Cardiac muscle cell (in vitro differentiated cells and primary cell): ENCODE measurements at regions not wholly inside any gene's neighbourhood (a gene's known extent, or its start where the extent isn't known, plus 50 kb on each side); places are given as distances from the start of the nearest gene placed in this dataset.
A peak's percentile ranks its signal among the peaks of the same experiment; 100 is the strongest.
"Not testable (repeated sequence)": the region's sequence is repeated elsewhere in the genome, so short reads cannot be mapped to it uniquely, and the experiment has no call there.

ENCODE experiments used
- DNase-seq, 2 donors: peaks; one replicate each; pipeline versions ENCODE4 v3.0.0 to v3.0.0-alpha.2; 2010 to 2017; ENCODE audit warnings: low read depth in 1 of 2, low spot score in 1 of 2
- H3K27ac ChIP-seq: fragments of 200-600 bp; sonication (generic); 2 replicates; pipeline ENCODE4 v1.5.1; 2016
- H3K27me3 ChIP-seq: fragments of 200-600 bp; sonication (generic); 2 replicates; pipeline ENCODE4 v1.6.0; 2016; ENCODE audit warnings: control low read depth
- H3K36me3 ChIP-seq: fragments of 200-600 bp; sonication (generic); 2 replicates; pipeline ENCODE4 v1.5.1; 2016; ENCODE audit warnings: control low read depth
- H3K4me1 ChIP-seq: fragments of 200-600 bp; sonication (generic); 2 replicates; pipeline ENCODE4 v1.8.1; 2017; ENCODE audit warnings: low read depth, mild to moderate bottlenecking, mixed run types
- H3K4me3 ChIP-seq: fragments of 200-600 bp; sonication (generic); 2 replicates; pipeline ENCODE4 v1.5.1; 2016; ENCODE audit warnings: mild to moderate bottlenecking
- H3K9me3 ChIP-seq: fragments of 200-600 bp; sonication (generic); 2 replicates; pipeline ENCODE4 v1.5.1; 2017; ENCODE audit warnings: low read depth, mild to moderate bottlenecking, control low read depth
- CTCF ChIP-seq: IDR thresholded peaks from 2 replicates; pipeline ENCODE4 v1.5.1; 2012; ENCODE audit warnings: low read depth, mild to moderate bottlenecking, low read length

GRCh38 chr15:34512628-34513027 lies 70.8 kb downstream of the GOLGA8B start:
- no peak overlapping the region for H3K4me3 ChIP-seq
- no peaks in the 10 kb centered on the region for H3K9me3 ChIP-seq
- H3K27ac ChIP-seq = no peak overlapping the region
- peaks cover 11% of the 10 kb centered on the region for H3K4me1 ChIP-seq
- no peak for TF ChIP-seq CTCF
- no peak for DNase-seq
- peaks cover 54% of the 10 kb centered on the region for H3K27me3 ChIP-seq
- no peaks in the 10 kb centered on the region for H3K36me3 ChIP-seq

- Histone ChIP-seq H3K27me3 (peaks cover 97% of the 10 kb centered on the region), H3K4me3 (no peak overlapping the region), H3K36me3 (no peaks in the 10 kb centered on the region), H3K4me1 (no peaks in the 10 kb centered on the region), H3K9me3 (no peaks in the 10 kb centered on the region), H3K27ac (no peak overlapping the region)
- DNase-seq = peak in 1 of 2 donors; percentile 54
- TF ChIP-seq CTCF = no peak
Observed at GRCh38 chr15:34501131-34501530, 63.5 kb upstream of the GOLGA8A start.

GRCh38 chr15:34496207-34496995 lies 58.8 kb upstream of the GOLGA8A start:
- no peaks in the 10 kb centered on the region for H3K4me1 ChIP-seq
- TF ChIP-seq CTCF = no peak
- no peak overlapping the region for H3K4me3 ChIP-seq
- no peaks in the 10 kb centered on the region for H3K9me3 ChIP-seq
- H3K27me3 ChIP-seq = peaks cover 100% of the 10 kb centered on the region
- H3K36me3 ChIP-seq = no peaks in the 10 kb centered on the region
- DNase-seq = no peak
- no peak overlapping the region for H3K27ac ChIP-seq

GRCh38 chr15:34495707-34496106 lies 58.1 kb upstream of the GOLGA8A start:
- H3K36me3 ChIP-seq, H3K4me1 ChIP-seq, H3K9me3 ChIP-seq, DNase-seq, H3K4me3 ChIP-seq, H3K27ac ChIP-seq: not testable (repeated sequence)
- H3K27me3 ChIP-seq = peaks cover 100% of the 10 kb centered on the region

GRCh38 chr15:34494084-34494399 lies 56.4 kb upstream of the GOLGA8A start:
- H3K36me3 ChIP-seq = no peaks in the 10 kb centered on the region
- TF ChIP-seq CTCF = no peak
- no peak for DNase-seq
- no peak overlapping the region for H3K27ac ChIP-seq
- no peaks in the 10 kb centered on the region for H3K4me1 ChIP-seq
- H3K27me3 ChIP-seq = peaks cover 95% of the 10 kb centered on the region
- no peaks in the 10 kb centered on the region for H3K9me3 ChIP-seq
- peak overlapping the region; percentile 32 for H3K4me3 ChIP-seq

- DNase-seq = no peak
- TF ChIP-seq CTCF = no peak
- H3K9me3 ChIP-seq = no peaks in the 10 kb centered on the region
- H3K4me3 ChIP-seq = no peak overlapping the region
- H3K36me3 ChIP-seq = no peaks in the 10 kb centered on the region
- H3K4me1 ChIP-seq = no peaks in the 10 kb centered on the region
- H3K27me3 ChIP-seq = peaks cover 85% of the 10 kb centered on the region
- no peak overlapping the region for H3K27ac ChIP-seq
Observed at GRCh38 chr15:34493001-34493400, 55.4 kb upstream of the GOLGA8A start.

GRCh38 chr15:34491488-34491887 lies 53.9 kb upstream of the GOLGA8A start:
- H3K4me1 ChIP-seq, H3K36me3 ChIP-seq, H3K9me3 ChIP-seq, H3K27ac ChIP-seq, H3K4me3 ChIP-seq, DNase-seq: not testable (repeated sequence)
- peaks cover 70% of the 10 kb centered on the region for H3K27me3 ChIP-seq
